Calu3 (cell line): ENCODE measurements at regions not wholly inside any gene's neighbourhood (a gene's known extent, or its start where the extent isn't known, plus 50 kb on each side); places are given as distances from the start of the nearest gene placed in this dataset.

Source experiments
- BruUV-seq: library from RNA; stranded (reverse); fragments of 400-500 nt; replicated peaks from 2 replicates; lab custom pipeline; 2021; lab: Mats Ljungman, UMichigan
- CTCF ChIA-PET: fragments of 300-600 bp; sonication (Branson Sonifier 250); formaldehyde crosslinking; loops from one replicate; lab custom pipeline; 2022; ENCODE audit warnings: antibody characterized with exemption; lab: Charles Lee
- DNase-seq: peaks from one replicate; pipeline ENCODE4 v3.0.0; 2022
- H3K27ac Mint-ChIP-seq: one replicate; pipeline ENCODE4 v1.8.0; 2022; ENCODE audit warnings: mixed read lengths; ENCODE audit not compliant: unreplicated experiment
- H3K27me3 Mint-ChIP-seq: one replicate; pipeline ENCODE4 v1.8.0; 2022; ENCODE audit warnings: mixed read lengths; ENCODE audit not compliant: unreplicated experiment
- H3K36me3 Mint-ChIP-seq: one replicate; pipeline ENCODE4 v1.8.0; 2022; ENCODE audit warnings: mild to moderate bottlenecking, moderate library complexity, mixed read lengths; ENCODE audit not compliant: insufficient read depth, unreplicated experiment
- H3K4me1 Mint-ChIP-seq: one replicate; pipeline ENCODE4 v1.8.0; 2022; ENCODE audit warnings: mild to moderate bottlenecking, low read depth, mixed read lengths; ENCODE audit not compliant: unreplicated experiment
- H3K4me3 Mint-ChIP-seq: one replicate; pipeline ENCODE4 v1.8.0; 2022; ENCODE audit warnings: mild to moderate bottlenecking, low read depth, moderate library complexity, mixed read lengths; ENCODE audit not compliant: unreplicated experiment
- H3K9me3 Mint-ChIP-seq: one replicate; pipeline ENCODE4 v1.8.0; 2022; ENCODE audit warnings: low read depth, mixed read lengths; ENCODE audit not compliant: unreplicated experiment
- intact Hi-C: fragments of 100-400 bp; cut with micrococcal nuclease; formaldehyde crosslinking; loops from one replicate; pipeline ENCODE4 v1.10.0; 2022; ENCODE audit not compliant: unreplicated experiment
- TF ChIP-seq, protein P1 (sequence below): fragments of 200-600 bp; IDR thresholded peaks from one replicate; pipeline ENCODE4 v1.8.0; 2022; ENCODE audit warnings: antibody characterized with exemption; ENCODE audit not compliant: unreplicated experiment

DNA sequence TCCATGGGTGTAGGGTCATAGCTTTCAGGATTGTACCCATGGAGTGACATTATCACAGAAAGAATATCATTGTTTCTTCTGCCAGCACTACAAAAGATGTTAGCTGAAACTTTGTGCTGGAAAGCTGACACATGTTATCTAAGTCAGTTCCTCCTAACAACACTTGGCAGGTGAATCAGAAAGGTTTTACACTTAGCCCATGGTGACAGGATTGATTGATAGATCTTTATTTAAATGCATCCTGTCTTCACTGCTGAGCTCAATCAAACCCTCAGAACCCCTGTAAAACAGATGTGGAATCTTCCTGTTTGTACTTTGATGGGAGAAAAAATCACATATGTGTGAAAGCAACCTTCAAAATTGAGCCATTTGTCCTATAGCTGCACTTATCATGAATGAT is 811.5 kb upstream of the ANO3 start:
- peaks cover 2% of the 10 kb centered on the region for H3K9me3 Mint-ChIP-seq
- CTCF ChIA-PET: no interaction called here
- no peak overlapping the region for H3K27ac Mint-ChIP-seq
- intact Hi-C loops: no loop called here
- BruUV-seq: no TSS peak
- TF ChIP-seq, protein P1, sequence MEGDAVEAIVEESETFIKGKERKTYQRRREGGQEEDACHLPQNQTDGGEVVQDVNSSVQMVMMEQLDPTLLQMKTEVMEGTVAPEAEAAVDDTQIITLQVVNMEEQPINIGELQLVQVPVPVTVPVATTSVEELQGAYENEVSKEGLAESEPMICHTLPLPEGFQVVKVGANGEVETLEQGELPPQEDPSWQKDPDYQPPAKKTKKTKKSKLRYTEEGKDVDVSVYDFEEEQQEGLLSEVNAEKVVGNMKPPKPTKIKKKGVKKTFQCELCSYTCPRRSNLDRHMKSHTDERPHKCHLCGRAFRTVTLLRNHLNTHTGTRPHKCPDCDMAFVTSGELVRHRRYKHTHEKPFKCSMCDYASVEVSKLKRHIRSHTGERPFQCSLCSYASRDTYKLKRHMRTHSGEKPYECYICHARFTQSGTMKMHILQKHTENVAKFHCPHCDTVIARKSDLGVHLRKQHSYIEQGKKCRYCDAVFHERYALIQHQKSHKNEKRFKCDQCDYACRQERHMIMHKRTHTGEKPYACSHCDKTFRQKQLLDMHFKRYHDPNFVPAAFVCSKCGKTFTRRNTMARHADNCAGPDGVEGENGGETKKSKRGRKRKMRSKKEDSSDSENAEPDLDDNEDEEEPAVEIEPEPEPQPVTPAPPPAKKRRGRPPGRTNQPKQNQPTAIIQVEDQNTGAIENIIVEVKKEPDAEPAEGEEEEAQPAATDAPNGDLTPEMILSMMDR: no peak
- no peaks in the 10 kb centered on the region for H3K27me3 Mint-ChIP-seq
- no peak overlapping the region for H3K4me3 Mint-ChIP-seq
- DNase-seq: no peak
- H3K4me1 Mint-ChIP-seq: no peaks in the 10 kb centered on the region
- no peaks in the 10 kb centered on the region for H3K36me3 Mint-ChIP-seq

DNA sequence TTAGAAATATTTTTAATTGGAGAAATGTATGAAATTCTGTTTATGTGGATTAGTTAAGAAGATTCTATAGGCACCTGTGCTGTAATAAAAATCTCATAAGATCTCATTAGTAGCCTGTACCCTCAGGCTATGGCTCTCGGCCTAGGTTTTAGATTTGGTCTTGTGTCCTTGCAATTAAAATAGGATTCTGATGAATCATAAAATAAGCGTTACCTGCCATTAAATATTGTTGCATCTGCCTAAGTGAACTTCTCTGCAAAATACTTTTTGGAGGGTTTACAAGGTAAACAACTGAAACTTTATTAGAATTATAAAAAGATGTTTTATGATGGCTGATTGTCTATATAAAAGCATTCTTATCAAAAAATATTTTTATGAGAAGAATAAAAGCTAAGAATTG is 804.1 kb upstream of the ANO3 start:
- Mint-ChIP-seq H3K27me3 (no peaks in the 10 kb centered on the region), H3K4me3 (no peak overlapping the region), H3K4me1 (no peaks in the 10 kb centered on the region), H3K27ac (no peak overlapping the region), H3K36me3 (no peaks in the 10 kb centered on the region), H3K9me3 (no peaks in the 10 kb centered on the region)
- intact Hi-C loops: no loop called here
- no TSS peak for BruUV-seq
- TF ChIP-seq, protein P1: no peak
- no peak for DNase-seq
- CTCF ChIA-PET: no interaction called here

DNA sequence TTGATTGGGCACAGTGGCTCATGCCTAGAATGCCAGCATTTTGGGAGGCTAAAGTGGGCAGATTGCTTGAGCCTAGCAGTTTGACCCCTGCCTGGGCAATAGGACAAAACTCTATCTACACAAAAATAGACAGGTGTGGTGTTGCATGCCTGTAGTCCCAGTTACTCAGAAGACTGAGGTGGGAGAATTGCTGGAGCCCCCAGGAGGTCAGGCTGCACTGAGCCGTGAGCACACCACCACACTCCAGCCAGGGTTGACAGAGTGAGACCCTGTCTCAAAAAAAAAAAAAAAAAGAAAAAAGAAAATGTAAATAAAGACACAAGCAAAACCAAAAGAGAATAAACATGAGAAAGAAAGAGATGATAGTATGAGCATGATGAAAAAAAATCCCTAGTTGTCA is 802.4 kb upstream of the ANO3 start:
- CTCF ChIA-PET: no interaction called here
- no peaks in the 10 kb centered on the region for H3K9me3 Mint-ChIP-seq
- BruUV-seq: no TSS peak
- no peaks in the 10 kb centered on the region for H3K4me1 Mint-ChIP-seq
- no peaks in the 10 kb centered on the region for H3K27me3 Mint-ChIP-seq
- H3K4me3 Mint-ChIP-seq: no peak overlapping the region
- H3K36me3 Mint-ChIP-seq: no peaks in the 10 kb centered on the region
- no peak overlapping the region for H3K27ac Mint-ChIP-seq
- intact Hi-C loops: no loop called here
- DNase-seq: no peak
- TF ChIP-seq, protein P1: no peak

DNA sequence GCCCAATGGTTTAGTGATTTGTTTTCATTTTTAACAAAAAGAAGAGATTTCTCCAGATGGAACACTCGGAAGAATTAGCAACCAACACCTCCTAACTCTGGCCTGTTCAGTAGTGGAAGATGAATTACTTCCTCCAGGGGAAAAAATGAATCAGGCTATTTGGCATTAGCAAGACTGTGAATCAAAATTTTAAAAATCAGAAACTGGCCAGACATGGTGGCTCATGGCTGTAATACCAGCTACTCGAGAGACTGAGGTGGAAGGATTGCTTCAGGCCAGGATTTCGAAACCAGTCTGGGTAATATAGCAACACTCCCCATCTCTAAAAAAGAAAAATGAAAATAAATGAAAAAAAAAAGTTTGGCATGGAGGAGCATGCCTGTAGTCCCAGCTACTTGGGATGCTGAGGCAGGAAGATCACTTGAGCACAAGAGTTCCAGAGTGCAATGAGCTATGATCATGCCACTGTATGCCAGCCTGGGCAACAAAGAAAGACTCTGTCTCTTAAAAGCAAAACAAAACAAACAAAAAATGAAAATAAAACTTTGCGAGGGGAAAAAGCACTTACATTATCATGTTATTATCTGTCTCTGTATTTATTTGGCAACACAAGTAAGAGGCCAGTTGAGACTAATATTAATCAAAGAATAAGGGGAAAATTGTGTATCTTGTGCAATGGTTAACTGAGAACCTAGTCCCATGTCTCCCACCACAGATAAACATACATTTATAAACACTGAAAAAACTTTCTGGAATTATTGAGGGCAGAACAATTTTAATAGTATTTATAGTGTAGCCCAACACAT is 796.3 kb upstream of the ANO3 start:
- peaks cover 3% of the 10 kb centered on the region for H3K9me3 Mint-ChIP-seq
- H3K27me3 Mint-ChIP-seq: no peaks in the 10 kb centered on the region
- intact Hi-C loops: no loop called here
- TF ChIP-seq, protein P1: no peak
- H3K4me3 Mint-ChIP-seq: no peak overlapping the region
- no peak for DNase-seq
- H3K36me3 Mint-ChIP-seq: no peaks in the 10 kb centered on the region
- CTCF ChIA-PET: no interaction called here
- no peak overlapping the region for H3K27ac Mint-ChIP-seq
- BruUV-seq: no TSS peak
- no peaks in the 10 kb centered on the region for H3K4me1 Mint-ChIP-seq
